Left cardiac atrium (tissue), 4 donors: ENCODE measurements at regions not wholly inside any gene's neighbourhood (a gene's known extent, or its start where the extent isn't known, plus 50 kb on each side); places are given as distances from the start of the nearest gene placed in this dataset.

Experiments
- ATAC-seq, 2 donors: fragments of 200-7000 bp; cut with Tn5 transposase; one replicate each; pipeline ENCODE4 v1.9.1; 2020; ENCODE audit warnings: mild to moderate bottlenecking in 2 of 2, moderate library complexity in 2 of 2
- DNase-seq: peaks from one replicate; pipeline ENCODE4 v3.0.0-alpha.2; 2020
- intact Hi-C, 2 donors: fragments of 100-400 bp; cut with DNase I; formaldehyde crosslinking; loops; one replicate each; pipeline versions ENCODE4 v1.14.1 to v1.15.1; 2022 to 2023
- donor health status: DM: no; HTN: yes; CAD: no.
- donor health status: DM: no; HTN: yes; CAD: no; lungs with severe emphysema.
- donor health status: DM: yes; HTN: yes; CAD: no.
- donor health status: Dilated cardiomyopathy.

- no peak for ATAC-seq
- intact Hi-C loops, result no loop called here
Measured at GRCh38 chr4:17155486-17155885, 257.0 kb upstream of the LDB2 start.

DNA sequence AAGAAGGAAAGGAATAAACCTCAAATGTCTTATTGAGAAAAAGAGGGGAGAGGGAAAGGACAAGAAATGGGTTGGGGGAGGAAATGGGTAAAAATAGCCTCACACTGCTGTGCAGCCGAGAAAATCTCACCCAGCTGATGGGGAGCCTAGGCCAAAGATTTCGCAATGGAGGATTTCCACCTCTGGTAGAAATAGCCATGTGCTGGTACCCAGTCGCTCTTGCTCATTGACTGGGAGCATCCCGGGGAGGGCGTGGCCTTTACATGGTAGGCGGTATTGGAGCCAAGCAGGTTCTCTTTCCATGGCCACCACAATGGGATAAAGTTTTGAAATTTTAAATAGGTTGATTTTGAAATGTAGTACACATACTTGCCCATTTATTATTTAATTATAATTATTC, 255.1 kb upstream of the LDB2 start:
- no peak for DNase-seq
- intact Hi-C loops, result no loop called here
- ATAC-seq, result no peak

More at GRCh38 chr4:17155486-17155885, 257.0 kb upstream of the LDB2 start:
- DNase-seq, result no peak

- DNase-seq (no peak), ATAC-seq (no peak)
- intact Hi-C loops, result no loop called here
Measured at GRCh38 chr4:17152941-17153540, 254.6 kb upstream of the LDB2 start.

- intact Hi-C loops, result no loop called here
- ATAC-seq (no peak), DNase-seq (no peak)
Measured at GRCh38 chr4:17142232-17142711, 243.8 kb upstream of the LDB2 start.

DNA sequence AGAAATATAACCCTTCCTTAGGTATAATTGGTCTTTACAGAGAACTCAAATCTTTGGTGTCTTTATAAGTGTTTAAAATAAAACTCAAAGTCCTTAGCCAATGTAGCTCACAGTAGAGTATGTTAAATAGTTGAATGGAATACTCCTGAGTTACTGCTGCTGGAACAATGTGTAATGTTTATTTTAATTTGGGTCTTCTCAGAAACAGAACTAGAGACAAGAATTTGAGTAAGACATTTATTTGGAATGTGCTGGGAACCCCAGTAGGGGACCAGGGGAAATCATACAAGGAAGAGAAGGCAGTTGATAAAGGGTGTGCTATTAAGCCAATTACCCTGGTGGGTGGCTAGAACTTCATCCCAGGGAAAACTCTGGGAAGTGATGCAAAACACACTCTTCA, 240.4 kb upstream of the LDB2 start:
- intact Hi-C loops, result no loop called here
- DNase-seq (no peak), ATAC-seq (no peak)

DNA sequence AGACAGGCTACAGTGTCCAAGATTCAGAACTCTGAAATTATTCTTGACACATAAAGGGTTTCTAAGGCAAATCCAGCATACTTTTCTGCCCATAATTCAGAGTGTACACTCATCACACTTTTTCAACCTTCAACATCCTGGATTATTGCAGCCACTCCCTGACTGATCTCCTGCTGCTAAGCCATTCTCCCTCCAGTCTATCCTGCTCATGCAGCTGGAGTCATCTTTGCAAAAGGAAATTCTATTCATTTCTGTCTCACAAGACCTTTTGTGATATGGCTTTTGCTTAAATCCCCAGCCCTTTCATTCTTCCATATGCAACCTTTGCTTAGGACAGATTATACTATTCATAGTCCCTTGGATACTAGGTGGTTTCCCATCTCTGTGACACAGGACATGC, 236.1 kb upstream of the LDB2 start:
- intact Hi-C loops, result no loop called here
- ATAC-seq (no peak), DNase-seq (no peak)

DNA sequence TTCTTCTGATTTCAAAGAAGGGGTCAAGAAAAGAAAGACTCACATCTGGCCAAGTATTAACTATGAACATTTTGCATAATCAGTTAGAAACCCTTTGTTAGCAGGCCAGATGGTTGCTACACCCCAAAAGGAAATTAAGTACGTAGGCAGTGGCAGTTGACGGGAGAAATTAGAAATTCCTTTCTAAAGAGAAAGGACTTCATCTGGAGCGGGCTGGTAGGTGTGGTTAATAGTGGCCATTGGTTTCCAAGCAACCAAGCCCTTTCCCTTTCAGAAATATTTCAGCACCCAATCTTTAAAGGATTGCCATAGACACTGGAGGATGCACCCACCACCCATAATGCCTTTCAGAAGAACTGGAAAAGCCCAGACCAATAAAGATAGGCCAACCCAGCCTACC, 235.7 kb upstream of the LDB2 start:
- DNase-seq (no peak), ATAC-seq (no peak)
- intact Hi-C loops, result no loop called here

DNA sequence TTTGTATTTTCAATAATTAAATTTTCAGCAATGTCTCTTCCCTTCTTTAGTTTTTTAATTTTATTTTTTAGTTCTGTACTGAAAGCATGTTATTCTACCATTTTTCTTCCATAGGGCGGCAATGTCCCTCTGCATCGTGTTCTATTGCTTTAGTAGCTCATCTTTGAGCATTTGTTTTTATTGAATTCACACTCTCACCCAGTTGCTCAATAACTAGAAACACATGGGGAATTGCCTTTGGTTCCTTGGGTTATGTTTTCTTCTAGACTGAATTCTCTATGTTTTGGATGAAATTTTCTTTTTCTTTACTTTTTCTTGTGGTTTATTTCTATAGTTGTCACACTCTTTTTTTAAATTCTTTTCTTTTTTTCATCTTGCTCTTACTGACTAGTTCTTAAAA, 233.8 kb upstream of the LDB2 start:
- intact Hi-C loops, result no loop called here
- ATAC-seq, result no peak
- no peak for DNase-seq

GRCh38 chr4:17128268-17128667, 229.8 kb upstream of the LDB2 start:
- DNase-seq, result no peak
- intact Hi-C loops, result no loop called here
- no peak for ATAC-seq

GRCh38 chr4:17126321-17126966, 228.0 kb upstream of the LDB2 start:
- DNase-seq, result no peak
- intact Hi-C loops, result no loop called here
- ATAC-seq, result no peak

- DNase-seq (no peak), ATAC-seq (no peak)
- intact Hi-C loops, result no loop called here
Measured at GRCh38 chr4:17124767-17125166, 226.3 kb upstream of the LDB2 start.

DNA sequence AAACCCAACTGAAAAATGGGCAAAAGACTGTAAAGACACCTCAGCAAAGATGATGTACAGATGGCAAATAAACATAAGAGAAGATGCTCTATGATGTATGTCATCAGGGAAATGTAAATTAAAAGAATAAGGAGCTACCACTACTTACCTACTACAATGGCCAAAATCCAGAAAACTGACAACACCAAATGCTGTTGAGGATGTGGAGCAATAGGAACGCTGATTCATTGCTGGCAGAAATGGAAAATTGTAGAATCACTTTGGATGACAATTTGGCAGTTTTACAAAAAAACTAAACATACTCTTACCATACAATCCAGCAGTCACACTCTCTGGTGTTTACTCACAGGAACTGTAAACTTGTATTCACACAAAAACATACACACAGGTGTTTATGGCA, 222.3 kb upstream of the LDB2 start:
- no peak for ATAC-seq
- intact Hi-C loops, result no loop called here

DNA sequence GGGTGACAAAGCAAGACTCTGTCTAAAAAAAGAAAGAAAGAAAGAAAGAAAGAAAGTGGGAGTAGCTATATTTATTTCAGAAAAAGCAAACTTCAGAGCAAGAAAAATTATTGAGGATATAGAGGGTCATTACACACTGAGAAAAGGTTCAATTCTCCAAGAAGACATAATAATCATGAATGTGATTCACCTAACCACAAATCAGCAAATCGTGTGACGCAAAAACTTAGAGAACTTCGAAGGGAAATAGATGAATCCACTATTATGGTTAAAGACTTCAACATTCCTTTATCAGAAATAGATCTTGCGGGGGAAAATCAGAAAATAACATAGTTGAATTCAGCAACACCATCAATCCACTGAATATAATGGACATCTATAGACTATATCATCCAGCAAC, 219.3 kb upstream of the LDB2 start:
- intact Hi-C loops, result no loop called here
- ATAC-seq (no peak), DNase-seq (no peak)

More for the DNA sequence above, 222.3 kb upstream of the LDB2 start:
- no peak for DNase-seq

DNA sequence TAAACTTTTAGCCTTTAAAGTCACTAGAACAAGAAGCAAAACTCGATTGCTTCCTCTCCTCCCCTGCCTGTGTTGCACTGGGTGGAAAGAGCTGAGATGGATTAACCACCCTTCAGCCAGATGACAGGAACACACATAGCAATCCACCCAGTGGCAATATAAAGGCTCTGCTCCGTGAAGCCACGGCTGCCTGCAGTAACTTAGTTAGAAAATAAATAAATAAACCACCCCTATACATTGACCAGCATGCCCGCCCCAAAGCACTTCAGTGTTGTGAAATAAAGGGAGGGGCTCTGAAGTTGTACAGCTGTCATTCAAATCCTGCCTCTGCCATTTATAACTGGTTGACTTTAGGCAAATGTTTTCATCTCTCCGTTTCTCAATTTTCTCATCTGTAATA, 217.1 kb upstream of the LDB2 start:
- no peak for DNase-seq
- intact Hi-C loops, result no loop called here
- no peak for ATAC-seq

GRCh38 chr4:17112292-17112659, 213.8 kb upstream of the LDB2 start:
- DNase-seq (no peak), ATAC-seq (no peak)
- intact Hi-C loops, result no loop called here

- intact Hi-C loops, result no loop called here
- ATAC-seq, result no peak
- DNase-seq, result no peak
Measured at GRCh38 chr4:17109126-17109525, 210.7 kb upstream of the LDB2 start.

- ATAC-seq (no peak), DNase-seq (no peak)
- intact Hi-C loops, result no loop called here
Measured at GRCh38 chr4:17103231-17103630, 204.8 kb upstream of the LDB2 start.

- ATAC-seq (no peak), DNase-seq (no peak)
- intact Hi-C loops, result no loop called here
Measured at GRCh38 chr4:17098996-17099395, 200.6 kb upstream of the LDB2 start.

DNA sequence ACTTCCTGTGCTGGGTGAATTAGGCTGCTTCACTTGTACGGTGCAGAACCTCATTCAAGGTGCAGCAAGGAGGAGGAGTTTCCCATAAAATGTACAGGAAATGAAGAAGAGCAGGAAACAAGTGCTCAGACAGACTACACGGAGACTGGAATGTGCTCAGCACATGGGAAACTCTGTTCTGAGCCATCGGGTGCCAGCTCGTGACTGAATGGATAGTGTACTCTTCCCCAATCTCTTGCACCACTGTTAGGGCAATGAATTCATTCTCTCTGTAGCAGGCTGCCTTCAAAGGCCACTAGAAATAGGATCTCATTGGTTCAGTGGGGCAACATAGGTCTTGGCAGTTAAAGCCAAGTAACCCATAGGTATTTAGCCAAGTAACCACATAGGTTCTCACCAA, 200.0 kb upstream of the LDB2 start:
- intact Hi-C loops, result no loop called here
- ATAC-seq, result no peak
- no peak for DNase-seq

GRCh38 chr4:17097362-17097761, 198.9 kb upstream of the LDB2 start:
- no peak for DNase-seq

DNA sequence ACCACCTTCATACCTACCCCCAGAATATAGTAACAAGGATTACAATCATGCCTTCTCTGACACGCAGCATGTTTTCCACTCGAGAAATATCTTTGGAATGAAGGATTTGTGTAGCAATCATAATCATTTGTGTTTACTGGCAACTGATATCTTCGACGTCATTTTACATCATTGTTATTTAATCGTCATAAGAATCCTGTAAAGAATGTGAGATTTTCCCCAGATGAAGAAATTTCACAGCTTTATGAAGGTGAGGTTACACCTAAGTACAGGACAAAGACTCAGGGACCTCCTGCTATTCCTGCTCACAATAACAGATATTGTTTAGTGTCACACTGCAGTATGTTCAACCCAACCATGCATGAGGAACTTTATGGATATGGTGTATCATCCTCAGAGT, 198.2 kb upstream of the LDB2 start:
- ATAC-seq (no peak), DNase-seq (no peak)
- intact Hi-C loops, result no loop called here

More at GRCh38 chr4:17097362-17097761, 198.9 kb upstream of the LDB2 start:
- no peak for ATAC-seq
- intact Hi-C loops, result no loop called here
